Esophagus squamous epithelium (tissue), 5 donors: ENCODE measurements at regions not wholly inside any gene's neighbourhood (a gene's known extent, or its start where the extent isn't known, plus 50 kb on each side); places are given as distances from the start of the nearest gene placed in this dataset.
A peak's percentile ranks its signal among the peaks of the same experiment; 100 is the strongest.

Experiments used
- DNase-seq: peaks from one replicate; lab custom pipeline; 2025; lab: John Stamatoyannopoulos, UW
- H3K27ac ChIP-seq, 4 donors: fragments of 200-600 bp; sonication (generic); one replicate each; pipeline ENCODE4 v1.5.1; 2016 to 2019; ENCODE audit warnings: mild to moderate bottlenecking in 1 of 4
- H3K27me3 ChIP-seq, 4 donors: fragments of 200-600 bp; sonication (generic); 1 replicate in 3 of 4; 2 replicates in 1 of 4; pipeline versions ENCODE4 v1.5.1 to v1.6.0; 2017 to 2021; ENCODE audit warnings: antibody characterized with exemption in 1 of 4
- H3K36me3 ChIP-seq, 3 donors: fragments of 200-600 bp; sonication (generic); one replicate each; pipeline ENCODE4 v1.5.1; 2016 to 2019
- H3K4me1 ChIP-seq, 3 donors: fragments of 200-600 bp; sonication (generic); one replicate each; pipeline ENCODE4 v1.5.1; 2017 to 2019
- H3K4me3 ChIP-seq, 4 donors: fragments of 200-600 bp; sonication (generic); 1 replicate in 3 of 4; 2 replicates in 1 of 4; pipeline ENCODE4 v1.5.1; 2016 to 2019; ENCODE audit warnings: mild to moderate bottlenecking in 2 of 4, moderate library complexity in 1 of 4
- H3K9me3 ChIP-seq, 3 donors: fragments of 200-600 bp; sonication (generic); one replicate each; pipeline ENCODE4 v1.5.1; 2016 to 2019
- POLR2A ChIP-seq, 4 donors: fragments of 450-650 bp; IDR thresholded peaks; one replicate each; pipeline ENCODE4 v1.6.1; 2017; ENCODE audit warnings: antibody characterized with exemption in 4 of 4, mild to moderate bottlenecking in 4 of 4, moderate library complexity in 3 of 4
- WGBS, 2 donors: methylation state at CpG; one replicate each; pipeline ENCODE4 v1.1.5; 2018; 5-methylcytosine and 5-hydroxymethylcytosine counted together
- intact Hi-C: fragments of 100-400 bp; cut with DNase I; formaldehyde crosslinking; loops from one replicate; pipeline ENCODE4 v1.15.0; 2022
- TF ChIP-seq, protein P1 (sequence below), 6 experiments: fragments of 450-650 bp in 4 of 6; fragments of 200-600 bp in 2 of 6; sonication (generic) in 2 of 6; IDR thresholded peaks; one replicate each; pipeline ENCODE4 v1.5.1; 2016 to 2019; ENCODE audit warnings: antibody characterized with exemption in 6 of 6, mild to moderate bottlenecking in 4 of 6, moderate library complexity in 4 of 6
- donor health status: DM: yes; HTN: yes; CAD: no.

DNA sequence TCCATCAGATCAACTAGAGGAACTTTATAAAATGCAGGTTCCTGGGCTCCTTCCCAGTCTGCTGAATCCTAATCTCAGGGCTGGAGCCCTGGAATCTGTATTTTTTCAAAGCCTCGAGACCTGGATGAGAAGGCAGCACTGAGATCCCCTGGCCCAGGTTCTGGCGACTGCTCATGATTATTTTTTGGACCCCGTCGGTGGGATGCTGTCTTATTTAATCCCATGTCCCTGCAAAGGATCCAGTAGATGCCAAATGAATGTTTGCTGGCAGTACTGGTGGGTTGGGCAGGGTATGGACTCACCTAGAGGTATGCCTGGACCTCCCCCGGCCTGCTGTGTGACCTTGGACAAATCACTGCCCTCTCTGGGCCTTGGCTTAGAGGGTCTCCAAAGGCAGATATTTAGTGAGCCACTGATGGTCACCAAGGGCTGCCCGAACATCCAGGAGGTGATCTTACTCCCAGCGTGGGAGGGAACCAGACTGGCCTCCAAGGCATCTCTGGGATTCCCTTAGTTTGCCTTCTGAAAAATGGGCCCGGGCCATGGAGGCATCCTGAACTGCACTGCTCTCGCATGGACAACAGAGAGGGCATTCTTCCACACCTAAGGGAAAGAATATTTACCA lies 91.6 kb upstream of the RUNX3 start:
- DNase-seq = no peak
- intact Hi-C loops = no loop called here
- WGBS, 2 donors = 80% methylated on average over 1 to 5 of the region's 9 CpGs
- Histone ChIP-seq H3K27ac (peak overlapping the region; percentile 42 to 87 (median 62)), H3K9me3 (no peaks in the 10 kb centered on the region), H3K27me3 (peaks cover 0 to 18% (median 0%) of the 10 kb centered on the region in 4 donors), H3K36me3 (no peaks in the 10 kb centered on the region), H3K4me3 (no peak overlapping the region), H3K4me1 (peaks cover 10 to 37% (median 15%) of the 10 kb centered on the region in 3 donors)
- no peak for TF ChIP-seq POLR2A (IDR thresholded peaks at IDR 0.05)
- TF ChIP-seq, protein P1, sequence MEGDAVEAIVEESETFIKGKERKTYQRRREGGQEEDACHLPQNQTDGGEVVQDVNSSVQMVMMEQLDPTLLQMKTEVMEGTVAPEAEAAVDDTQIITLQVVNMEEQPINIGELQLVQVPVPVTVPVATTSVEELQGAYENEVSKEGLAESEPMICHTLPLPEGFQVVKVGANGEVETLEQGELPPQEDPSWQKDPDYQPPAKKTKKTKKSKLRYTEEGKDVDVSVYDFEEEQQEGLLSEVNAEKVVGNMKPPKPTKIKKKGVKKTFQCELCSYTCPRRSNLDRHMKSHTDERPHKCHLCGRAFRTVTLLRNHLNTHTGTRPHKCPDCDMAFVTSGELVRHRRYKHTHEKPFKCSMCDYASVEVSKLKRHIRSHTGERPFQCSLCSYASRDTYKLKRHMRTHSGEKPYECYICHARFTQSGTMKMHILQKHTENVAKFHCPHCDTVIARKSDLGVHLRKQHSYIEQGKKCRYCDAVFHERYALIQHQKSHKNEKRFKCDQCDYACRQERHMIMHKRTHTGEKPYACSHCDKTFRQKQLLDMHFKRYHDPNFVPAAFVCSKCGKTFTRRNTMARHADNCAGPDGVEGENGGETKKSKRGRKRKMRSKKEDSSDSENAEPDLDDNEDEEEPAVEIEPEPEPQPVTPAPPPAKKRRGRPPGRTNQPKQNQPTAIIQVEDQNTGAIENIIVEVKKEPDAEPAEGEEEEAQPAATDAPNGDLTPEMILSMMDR (IDR thresholded peaks at IDR 0.05) = no peak

DNA sequence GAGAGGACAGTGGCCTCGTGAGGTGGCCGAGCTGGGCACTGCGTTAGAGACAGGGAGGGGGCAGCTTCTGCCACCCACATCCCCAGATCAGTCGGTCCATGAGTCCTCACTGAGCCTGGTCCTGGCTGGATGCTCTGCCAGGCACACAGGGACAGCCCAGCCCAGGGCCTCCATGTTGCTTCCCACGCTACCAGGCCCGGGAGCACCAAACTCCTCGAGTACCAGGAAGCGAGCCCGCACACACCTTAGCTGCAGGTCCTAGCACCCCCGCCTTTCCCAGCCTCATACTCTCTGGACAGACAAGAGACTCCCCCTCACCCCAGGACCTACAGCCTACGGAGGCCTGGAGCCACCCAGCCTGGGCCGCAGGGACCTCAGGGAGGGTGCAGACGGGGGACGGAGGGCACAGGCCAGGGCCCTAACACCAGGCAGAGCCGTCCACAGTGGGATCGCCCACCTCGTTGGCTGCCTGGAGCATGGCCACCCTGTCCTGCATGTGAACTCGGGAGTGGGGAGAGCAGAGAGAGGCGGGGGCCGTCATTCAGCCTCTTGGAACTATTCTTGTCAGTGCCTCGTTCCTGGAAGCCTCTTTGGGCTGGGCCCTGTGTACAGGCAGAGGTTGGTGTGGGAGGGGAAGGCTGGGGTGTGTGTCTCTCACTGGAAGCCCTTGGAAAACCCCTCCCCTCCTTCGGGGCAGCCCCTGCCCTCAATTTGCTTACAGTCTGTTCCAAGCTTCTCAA lies 90.9 kb upstream of the RUNX3 start:
- Histone ChIP-seq H3K9me3 (no peaks in the 10 kb centered on the region), H3K4me3 (no peak overlapping the region), H3K27ac (peak overlapping the region in 1 of 4 donors; percentile 70), H3K36me3 (no peaks in the 10 kb centered on the region), H3K4me1 (peaks cover 10 to 33% (median 10%) of the 10 kb centered on the region in 3 donors), H3K27me3 (peaks cover 0 to 21% (median 0%) of the 10 kb centered on the region in 4 donors)
- no peak for TF ChIP-seq POLR2A (IDR thresholded peaks at IDR 0.05)
- TF ChIP-seq, protein P1 (IDR thresholded peaks at IDR 0.05) = no peak
- intact Hi-C loops = no loop called here
- WGBS, 2 donors = 56 to 70% methylated on average over 1 to 2 of the region's 22 CpGs
- DNase-seq = no peak

GRCh38 chr1:25020173-25020845 lies 90.2 kb upstream of the RUNX3 start:
- peaks cover 0 to 21% (median 0%) of the 10 kb centered on the region in 4 donors for H3K27me3 ChIP-seq
- no peaks in the 10 kb centered on the region for H3K36me3 ChIP-seq
- H3K4me3 ChIP-seq = no peak overlapping the region
- H3K27ac ChIP-seq = peak overlapping the region in 1 of 4 donors; percentile 70
- 54 to 69% methylated on average over 7 to 12 of the region's 15 CpGs for WGBS, 2 donors
- TF ChIP-seq POLR2A (IDR thresholded peaks at IDR 0.05) = no peak
- TF ChIP-seq, protein P1 (IDR thresholded peaks at IDR 0.05) = no peak
- no peak for DNase-seq
- intact Hi-C loops = no loop called here
- no peaks in the 10 kb centered on the region for H3K9me3 ChIP-seq
- peaks cover 10 to 33% (median 10%) of the 10 kb centered on the region in 3 donors for H3K4me1 ChIP-seq

- H3K27ac ChIP-seq = no peak overlapping the region
- no peaks in the 10 kb centered on the region for H3K9me3 ChIP-seq
- peaks cover 0 to 16% (median 0%) of the 10 kb centered on the region in 4 donors for H3K27me3 ChIP-seq
- intact Hi-C loops = no loop called here
- no peak for TF ChIP-seq POLR2A (IDR thresholded peaks at IDR 0.05)
- 69 to 88% methylated on average over 8 to 13 of the region's 13 CpGs for WGBS, 2 donors
- no peak for DNase-seq
- peaks cover 10 to 29% (median 10%) of the 10 kb centered on the region in 3 donors for H3K4me1 ChIP-seq
- no peak overlapping the region for H3K4me3 ChIP-seq
- no peaks in the 10 kb centered on the region for H3K36me3 ChIP-seq
Measured at GRCh38 chr1:25019337-25020172, 89.5 kb upstream of the RUNX3 start.

DNA sequence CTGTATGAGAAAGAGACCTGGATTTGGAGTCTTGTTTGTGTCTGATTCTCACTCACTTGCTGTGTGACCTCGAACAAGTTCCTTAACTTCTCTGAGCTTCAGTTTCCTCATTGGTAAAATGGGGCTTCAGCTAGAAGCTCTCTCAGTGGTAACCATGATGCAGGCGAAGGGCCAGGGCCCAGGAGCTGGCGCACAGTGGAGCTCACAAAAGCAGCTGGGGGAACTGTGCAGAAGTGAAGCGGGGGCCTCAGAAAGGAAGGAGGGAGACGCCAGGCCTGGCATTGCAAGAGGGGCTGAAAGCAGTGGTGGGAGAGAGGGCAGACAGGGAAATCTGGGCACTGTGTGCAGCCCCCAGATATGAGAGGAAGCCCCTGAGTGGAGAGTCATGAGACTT lies 88.9 kb upstream of the RUNX3 start:
- 91 to 96% methylated on average over 3 of the region's 5 CpGs for WGBS, 2 donors
- Histone ChIP-seq H3K36me3 (no peaks in the 10 kb centered on the region), H3K9me3 (no peaks in the 10 kb centered on the region), H3K4me1 (peaks cover 10 to 25% (median 10%) of the 10 kb centered on the region in 3 donors), H3K27me3 (peaks cover 0 to 18% (median 0%) of the 10 kb centered on the region in 4 donors), H3K4me3 (no peak overlapping the region), H3K27ac (no peak overlapping the region)
- intact Hi-C loops = no loop called here
- no peak for DNase-seq
- TF ChIP-seq, protein P1 (IDR thresholded peaks at IDR 0.05) = no peak
- no peak for TF ChIP-seq POLR2A (IDR thresholded peaks at IDR 0.05)
